HL-60 (cell line): ENCODE measurements at regions not wholly inside any gene's neighbourhood (a gene's known extent, or its start where the extent isn't known, plus 50 kb on each side); places are given as distances from the start of the nearest gene placed in this dataset.

Experiments
- CTCF ChIP-seq: IDR thresholded peaks from one replicate; pipeline ENCODE4 v1.5.1; 2011; ENCODE audit warnings: low read length, control low read depth, inconsistent platforms; ENCODE audit not compliant: insufficient read depth
- GABPA ChIP-seq: IDR thresholded peaks from 2 replicates; pipeline ENCODE4 v1.6.1; 2012; ENCODE audit warnings: low read depth
- POLR2AphosphoS5 ChIP-seq: IDR thresholded peaks from 2 replicates; pipeline ENCODE4 v1.6.1; 2012; ENCODE audit warnings: low read depth
- SPI1 ChIP-seq: IDR thresholded peaks from 2 replicates; pipeline ENCODE4 v1.6.1; 2012; ENCODE audit warnings: low read depth, mild to moderate bottlenecking, borderline replicate concordance
- TF ChIP-seq, protein P1 (sequence below): IDR thresholded peaks from 2 replicates; pipeline ENCODE4 v1.6.1; 2012; ENCODE audit warnings: low read depth; ENCODE audit not compliant: insufficient replicate concordance

DNA sequence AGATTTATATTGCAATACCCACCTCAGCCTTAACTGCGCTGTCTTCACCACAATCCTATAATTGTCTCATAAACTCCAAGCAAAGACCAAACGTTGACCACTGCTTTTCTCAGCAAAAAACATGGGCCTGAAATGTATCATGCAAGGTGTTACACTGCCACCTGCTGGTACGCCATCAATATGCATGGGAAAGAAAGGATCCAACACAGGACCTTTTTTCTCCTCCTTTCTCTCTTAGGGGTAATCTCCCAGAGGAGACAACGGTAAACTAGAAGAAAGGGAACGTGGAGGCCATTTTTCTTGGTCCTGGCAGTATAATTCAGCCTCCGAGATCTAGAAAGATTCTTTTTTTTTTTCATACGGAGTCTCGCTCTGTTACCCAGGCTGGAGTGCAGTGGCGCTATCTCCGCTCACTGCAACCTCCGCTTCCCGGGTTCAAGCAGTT is 79.1 kb upstream of the MPP7 start:
- TF ChIP-seq CTCF (peak; percentile 59), POLR2AphosphoS5 (no peak), SPI1 (no peak), GABPA (no peak)
- TF ChIP-seq, protein P1, sequence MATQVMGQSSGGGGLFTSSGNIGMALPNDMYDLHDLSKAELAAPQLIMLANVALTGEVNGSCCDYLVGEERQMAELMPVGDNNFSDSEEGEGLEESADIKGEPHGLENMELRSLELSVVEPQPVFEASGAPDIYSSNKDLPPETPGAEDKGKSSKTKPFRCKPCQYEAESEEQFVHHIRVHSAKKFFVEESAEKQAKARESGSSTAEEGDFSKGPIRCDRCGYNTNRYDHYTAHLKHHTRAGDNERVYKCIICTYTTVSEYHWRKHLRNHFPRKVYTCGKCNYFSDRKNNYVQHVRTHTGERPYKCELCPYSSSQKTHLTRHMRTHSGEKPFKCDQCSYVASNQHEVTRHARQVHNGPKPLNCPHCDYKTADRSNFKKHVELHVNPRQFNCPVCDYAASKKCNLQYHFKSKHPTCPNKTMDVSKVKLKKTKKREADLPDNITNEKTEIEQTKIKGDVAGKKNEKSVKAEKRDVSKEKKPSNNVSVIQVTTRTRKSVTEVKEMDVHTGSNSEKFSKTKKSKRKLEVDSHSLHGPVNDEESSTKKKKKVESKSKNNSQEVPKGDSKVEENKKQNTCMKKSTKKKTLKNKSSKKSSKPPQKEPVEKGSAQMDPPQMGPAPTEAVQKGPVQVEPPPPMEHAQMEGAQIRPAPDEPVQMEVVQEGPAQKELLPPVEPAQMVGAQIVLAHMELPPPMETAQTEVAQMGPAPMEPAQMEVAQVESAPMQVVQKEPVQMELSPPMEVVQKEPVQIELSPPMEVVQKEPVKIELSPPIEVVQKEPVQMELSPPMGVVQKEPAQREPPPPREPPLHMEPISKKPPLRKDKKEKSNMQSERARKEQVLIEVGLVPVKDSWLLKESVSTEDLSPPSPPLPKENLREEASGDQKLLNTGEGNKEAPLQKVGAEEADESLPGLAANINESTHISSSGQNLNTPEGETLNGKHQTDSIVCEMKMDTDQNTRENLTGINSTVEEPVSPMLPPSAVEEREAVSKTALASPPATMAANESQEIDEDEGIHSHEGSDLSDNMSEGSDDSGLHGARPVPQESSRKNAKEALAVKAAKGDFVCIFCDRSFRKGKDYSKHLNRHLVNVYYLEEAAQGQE = no peak
